Prostate gland (tissue), 2 donors: ENCODE measurements at regions not wholly inside any gene's neighbourhood (a gene's known extent, or its start where the extent isn't known, plus 50 kb on each side); places are given as distances from the start of the nearest gene placed in this dataset.

Experiments used
- DNase-seq: peaks from one replicate; pipeline ENCODE4 v3.0.0-alpha.2; 2019; ENCODE audit warnings: low spot score
- H3K27ac ChIP-seq, 2 donors: fragments of 200-600 bp; sonication (generic); 2 replicates each; pipeline ENCODE4 v1.5.1; 2017 to 2019
- H3K27me3 ChIP-seq: fragments of 200-600 bp; sonication (generic); replicated peaks from 2 replicates; pipeline ENCODE4 v1.5.1; 2019; ENCODE audit not compliant: insufficient read depth
- H3K36me3 ChIP-seq, 2 donors: fragments of 200-600 bp; sonication (generic); 1 replicate in 1 of 2; 2 replicates in 1 of 2; pipeline versions ENCODE4 v1.5.1 to v1.8.1; 2017 to 2019
- H3K4me1 ChIP-seq: fragments of 200-600 bp; sonication (generic); replicated peaks from 2 replicates; pipeline ENCODE4 v1.5.1; 2019
- H3K4me3 ChIP-seq, 2 donors: fragments of 200-600 bp; sonication (generic); 2 replicates each; pipeline ENCODE4 v1.5.1; 2017 to 2019
- H3K9me3 ChIP-seq: fragments of 200-600 bp; sonication (generic); 2 replicates; pipeline ENCODE4 v1.5.1; 2017
- POLR2A ChIP-seq: fragments of 450-650 bp; IDR thresholded peaks from one replicate; pipeline ENCODE4 v1.6.1; 2016; ENCODE audit warnings: antibody characterized with exemption, mild to moderate bottlenecking
- POLR2AphosphoS5 ChIP-seq: sonication (generic); formaldehyde crosslinking; IDR thresholded peaks from one replicate; pipeline ENCODE4 v1.6.1; 2017; ENCODE audit warnings: antibody characterized with exemption
- WGBS: methylation state at CpG from one replicate; pipeline ENCODE4 v1.1.5; 2018; 5-methylcytosine and 5-hydroxymethylcytosine counted together
- intact Hi-C: fragments of 100-400 bp; cut with DNase I; formaldehyde crosslinking; loops from one replicate; pipeline ENCODE4 v1.14.2; 2022
- TF ChIP-seq, protein P1 (sequence below), 4 experiments: fragments of 200-600 bp in 2 of 4; fragments of 450-650 bp in 2 of 4; sonication (generic) in 2 of 4; IDR thresholded peaks; 1 replicate in 3 of 4; 2 replicates in 1 of 4; pipeline ENCODE4 v1.5.1; 2016 to 2019; ENCODE audit warnings: antibody characterized with exemption in 4 of 4, mild to moderate bottlenecking in 2 of 4, moderate library complexity in 2 of 4

DNA sequence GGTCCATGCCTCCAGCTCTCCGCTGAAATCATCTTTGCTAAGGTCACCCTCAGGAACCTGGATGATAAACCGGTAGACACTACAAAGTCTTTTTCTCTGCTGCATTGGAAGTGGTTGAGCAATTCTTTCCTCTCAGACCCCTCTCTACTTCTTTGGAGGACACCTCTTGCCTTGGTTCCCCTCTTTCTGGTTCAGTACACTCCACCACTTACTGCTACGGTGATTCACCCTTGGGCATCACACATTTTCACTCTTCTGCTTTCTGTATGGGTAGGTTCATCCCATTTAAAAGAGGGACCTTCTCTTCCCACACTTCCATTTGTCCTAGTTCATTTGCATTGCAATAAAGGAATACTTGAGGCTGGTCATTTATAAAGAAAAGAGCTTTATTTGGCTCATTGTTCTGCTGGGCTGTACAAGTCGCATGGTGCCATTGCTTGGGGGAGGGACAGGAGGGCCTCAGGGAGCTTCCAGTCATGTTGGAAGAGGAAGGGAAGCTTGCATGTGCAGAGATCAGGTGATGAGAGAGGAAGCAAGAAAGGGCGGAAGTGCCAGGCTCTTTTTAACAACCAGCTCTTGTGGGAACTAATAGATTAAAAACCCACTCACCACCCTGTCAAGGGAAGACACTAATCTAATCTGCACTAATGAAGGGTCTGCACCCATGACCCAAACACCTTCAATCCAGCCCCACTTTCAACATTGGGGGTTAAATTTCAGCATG lies 149.7 kb upstream of the TMEM170B start:
- no peak overlapping the region for H3K4me3 ChIP-seq
- WGBS: 98% methylated on average over 5 of the region's 5 CpGs
- TF ChIP-seq, protein P1, sequence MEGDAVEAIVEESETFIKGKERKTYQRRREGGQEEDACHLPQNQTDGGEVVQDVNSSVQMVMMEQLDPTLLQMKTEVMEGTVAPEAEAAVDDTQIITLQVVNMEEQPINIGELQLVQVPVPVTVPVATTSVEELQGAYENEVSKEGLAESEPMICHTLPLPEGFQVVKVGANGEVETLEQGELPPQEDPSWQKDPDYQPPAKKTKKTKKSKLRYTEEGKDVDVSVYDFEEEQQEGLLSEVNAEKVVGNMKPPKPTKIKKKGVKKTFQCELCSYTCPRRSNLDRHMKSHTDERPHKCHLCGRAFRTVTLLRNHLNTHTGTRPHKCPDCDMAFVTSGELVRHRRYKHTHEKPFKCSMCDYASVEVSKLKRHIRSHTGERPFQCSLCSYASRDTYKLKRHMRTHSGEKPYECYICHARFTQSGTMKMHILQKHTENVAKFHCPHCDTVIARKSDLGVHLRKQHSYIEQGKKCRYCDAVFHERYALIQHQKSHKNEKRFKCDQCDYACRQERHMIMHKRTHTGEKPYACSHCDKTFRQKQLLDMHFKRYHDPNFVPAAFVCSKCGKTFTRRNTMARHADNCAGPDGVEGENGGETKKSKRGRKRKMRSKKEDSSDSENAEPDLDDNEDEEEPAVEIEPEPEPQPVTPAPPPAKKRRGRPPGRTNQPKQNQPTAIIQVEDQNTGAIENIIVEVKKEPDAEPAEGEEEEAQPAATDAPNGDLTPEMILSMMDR (IDR thresholded peaks at IDR 0.05): no peak
- TF ChIP-seq POLR2A: no peak
- no peak for TF ChIP-seq POLR2AphosphoS5
- no peaks in the 10 kb centered on the region for H3K4me1 ChIP-seq
- intact Hi-C loops: no loop called here
- no peak overlapping the region for H3K27ac ChIP-seq
- no peaks in the 10 kb centered on the region for H3K36me3 ChIP-seq
- H3K27me3 ChIP-seq: no peaks in the 10 kb centered on the region
- no peak for DNase-seq
- H3K9me3 ChIP-seq: no peaks in the 10 kb centered on the region

DNA sequence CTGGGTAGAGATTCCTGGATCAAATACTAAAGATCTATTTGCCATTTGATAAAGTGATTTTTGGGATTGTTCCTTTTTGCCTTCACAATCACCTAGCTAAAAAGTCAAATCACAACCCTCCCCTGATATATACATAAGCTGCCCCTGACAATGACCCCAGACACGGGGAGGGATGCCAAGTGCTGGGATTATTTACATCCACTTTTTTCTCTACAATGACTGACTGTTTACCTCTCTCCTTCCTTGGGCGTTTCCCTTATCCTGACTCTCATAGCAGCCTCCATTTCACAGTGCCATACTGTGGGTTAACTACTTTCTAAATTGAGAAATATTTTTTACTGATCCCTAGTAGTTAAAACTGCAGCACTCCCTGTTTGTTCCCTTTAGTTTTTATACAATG lies 150.8 kb upstream of the TMEM170B start:
- Histone ChIP-seq H3K27me3 (no peaks in the 10 kb centered on the region), H3K9me3 (no peaks in the 10 kb centered on the region), H3K27ac (no peak overlapping the region), H3K4me3 (no peak overlapping the region), H3K36me3 (no peaks in the 10 kb centered on the region), H3K4me1 (no peaks in the 10 kb centered on the region)
- WGBS: 35% methylated on average over 2 of the region's 2 CpGs
- intact Hi-C loops: no loop called here
- TF ChIP-seq POLR2A (no peak), POLR2AphosphoS5 (no peak)
- TF ChIP-seq, protein P1 (IDR thresholded peaks at IDR 0.05): no peak
- no peak for DNase-seq

DNA sequence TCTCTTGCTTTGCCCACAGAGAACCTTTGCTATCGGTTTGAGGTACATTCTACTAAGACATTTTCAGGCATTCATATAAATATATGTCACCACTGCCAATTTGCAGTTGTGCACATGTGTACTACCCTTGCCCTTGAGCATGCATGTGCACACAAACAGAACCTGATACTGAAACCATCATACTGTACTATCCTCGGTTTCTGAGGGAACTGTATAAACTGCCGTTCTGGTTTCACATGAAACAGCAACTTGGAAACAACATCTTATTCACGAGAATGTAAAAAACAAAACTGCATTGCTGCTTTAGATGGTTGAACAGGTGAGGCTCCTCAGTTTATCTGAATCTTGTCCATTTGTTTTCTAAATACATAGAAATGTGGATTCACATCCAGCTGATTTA lies 151.2 kb upstream of the TMEM170B start:
- Histone ChIP-seq H3K4me3 (no peak overlapping the region), H3K9me3 (no peaks in the 10 kb centered on the region), H3K36me3 (no peaks in the 10 kb centered on the region), H3K4me1 (no peaks in the 10 kb centered on the region), H3K27ac (no peak overlapping the region), H3K27me3 (no peaks in the 10 kb centered on the region)
- intact Hi-C loops: no loop called here
- TF ChIP-seq, protein P1 (IDR thresholded peaks at IDR 0.05): no peak
- no peak for TF ChIP-seq POLR2A
- no peak for TF ChIP-seq POLR2AphosphoS5
- no peak for DNase-seq
- WGBS: 62% methylated on average over 4 of the region's 4 CpGs

DNA sequence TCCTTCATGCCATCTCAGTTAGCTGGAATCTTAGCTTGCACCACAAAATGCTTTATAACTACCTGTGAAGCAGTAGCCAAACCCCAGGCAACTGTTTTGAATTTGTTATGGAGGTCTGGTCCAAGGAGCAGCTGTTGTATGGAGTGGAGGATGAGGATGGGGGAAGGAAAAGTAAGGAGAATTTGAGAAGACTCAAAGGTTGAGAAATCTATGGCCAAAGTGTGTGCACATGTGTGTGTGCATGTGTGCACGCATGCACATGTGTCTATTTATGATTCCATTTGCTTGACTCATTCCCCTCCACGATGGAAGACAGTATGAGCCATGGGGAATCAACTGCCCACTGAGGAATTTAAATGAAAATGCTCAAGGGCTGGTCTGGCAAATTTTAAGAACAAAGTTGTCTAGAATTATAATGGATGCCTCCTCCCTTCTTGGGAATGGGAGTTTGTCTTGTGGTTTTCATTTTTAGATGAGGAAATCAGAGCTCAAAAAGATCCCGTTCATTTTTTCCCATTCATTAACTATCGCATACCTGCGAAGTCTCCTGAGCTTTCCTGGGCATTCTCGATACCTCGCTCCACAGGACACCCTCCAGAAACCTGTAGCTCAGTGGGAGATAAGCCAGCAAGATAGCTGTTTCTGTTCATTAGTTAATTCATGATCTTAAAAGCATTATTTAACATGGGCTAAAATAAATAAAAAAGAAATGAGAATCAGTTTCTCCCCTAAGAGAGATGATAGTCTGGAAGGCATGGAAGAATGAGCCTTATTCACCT lies 152.3 kb upstream of the NEDD9 start:
- Histone ChIP-seq H3K27me3 (no peaks in the 10 kb centered on the region), H3K9me3 (no peaks in the 10 kb centered on the region), H3K27ac (no peak overlapping the region), H3K4me1 (no peaks in the 10 kb centered on the region), H3K4me3 (no peak overlapping the region), H3K36me3 (no peaks in the 10 kb centered on the region)
- intact Hi-C loops: no loop called here
- TF ChIP-seq POLR2AphosphoS5 (no peak), POLR2A (no peak)
- TF ChIP-seq, protein P1 (IDR thresholded peaks at IDR 0.05): no peak
- no peak for DNase-seq
- 81% methylated on average over 7 of the region's 7 CpGs for WGBS
